Thyroid gland (tissue), 4 donors: ENCODE measurements at regions not wholly inside any gene's neighbourhood (a gene's known extent, or its start where the extent isn't known, plus 50 kb on each side); places are given as distances from the start of the nearest gene placed in this dataset.

ENCODE experiments used
- POLR2A ChIP-seq, 2 donors: fragments of 450-650 bp; IDR thresholded peaks; one replicate each; pipeline ENCODE4 v1.6.1; 2017; ENCODE audit warnings: antibody characterized with exemption in 2 of 2, mild to moderate bottlenecking in 2 of 2, moderate library complexity in 1 of 2
- TF ChIP-seq, protein P1 (sequence below), 6 experiments: fragments of 200-600 bp in 3 of 6; fragments of 450-650 bp in 3 of 6; sonication (generic) in 3 of 6; IDR thresholded peaks; one replicate each; pipeline ENCODE4 v1.5.1; 2016 to 2019; ENCODE audit warnings: antibody characterized with exemption in 6 of 6, mild to moderate bottlenecking in 2 of 6, inconsistent platforms in 1 of 6, moderate library complexity in 1 of 6

DNA sequence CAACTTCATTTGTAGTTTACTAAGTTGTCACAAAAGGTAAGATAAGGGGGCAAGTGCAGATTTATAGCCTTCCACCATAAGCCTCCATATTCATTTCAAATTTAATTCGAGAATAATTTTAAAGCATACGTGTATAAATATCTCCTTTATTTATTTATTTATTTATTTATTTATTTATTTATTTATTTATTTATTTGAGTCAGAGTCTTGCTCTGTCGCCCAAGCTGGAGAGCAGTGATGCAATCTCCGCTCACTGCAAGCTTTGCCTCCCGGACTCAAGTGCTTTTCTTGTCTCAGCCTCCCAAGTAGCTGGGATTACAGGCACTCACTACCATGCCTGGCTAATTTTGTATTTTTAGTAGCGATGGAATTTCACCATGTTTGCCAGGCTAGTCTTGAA, 523.4 kb downstream of the FAT4 start:
- TF ChIP-seq, protein P1, sequence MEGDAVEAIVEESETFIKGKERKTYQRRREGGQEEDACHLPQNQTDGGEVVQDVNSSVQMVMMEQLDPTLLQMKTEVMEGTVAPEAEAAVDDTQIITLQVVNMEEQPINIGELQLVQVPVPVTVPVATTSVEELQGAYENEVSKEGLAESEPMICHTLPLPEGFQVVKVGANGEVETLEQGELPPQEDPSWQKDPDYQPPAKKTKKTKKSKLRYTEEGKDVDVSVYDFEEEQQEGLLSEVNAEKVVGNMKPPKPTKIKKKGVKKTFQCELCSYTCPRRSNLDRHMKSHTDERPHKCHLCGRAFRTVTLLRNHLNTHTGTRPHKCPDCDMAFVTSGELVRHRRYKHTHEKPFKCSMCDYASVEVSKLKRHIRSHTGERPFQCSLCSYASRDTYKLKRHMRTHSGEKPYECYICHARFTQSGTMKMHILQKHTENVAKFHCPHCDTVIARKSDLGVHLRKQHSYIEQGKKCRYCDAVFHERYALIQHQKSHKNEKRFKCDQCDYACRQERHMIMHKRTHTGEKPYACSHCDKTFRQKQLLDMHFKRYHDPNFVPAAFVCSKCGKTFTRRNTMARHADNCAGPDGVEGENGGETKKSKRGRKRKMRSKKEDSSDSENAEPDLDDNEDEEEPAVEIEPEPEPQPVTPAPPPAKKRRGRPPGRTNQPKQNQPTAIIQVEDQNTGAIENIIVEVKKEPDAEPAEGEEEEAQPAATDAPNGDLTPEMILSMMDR (IDR thresholded peaks at IDR 0.05), result no peak
- TF ChIP-seq POLR2A (IDR thresholded peaks at IDR 0.05), result no peak
